ENCODE measurements at regions not wholly inside any gene's neighbourhood (a gene's known extent, or its start where the extent isn't known, plus 50 kb on each side); places are given as distances from the start of the nearest gene placed in this dataset.
A peak's percentile ranks its signal among the peaks of the same experiment; 100 is the strongest.

DNA sequence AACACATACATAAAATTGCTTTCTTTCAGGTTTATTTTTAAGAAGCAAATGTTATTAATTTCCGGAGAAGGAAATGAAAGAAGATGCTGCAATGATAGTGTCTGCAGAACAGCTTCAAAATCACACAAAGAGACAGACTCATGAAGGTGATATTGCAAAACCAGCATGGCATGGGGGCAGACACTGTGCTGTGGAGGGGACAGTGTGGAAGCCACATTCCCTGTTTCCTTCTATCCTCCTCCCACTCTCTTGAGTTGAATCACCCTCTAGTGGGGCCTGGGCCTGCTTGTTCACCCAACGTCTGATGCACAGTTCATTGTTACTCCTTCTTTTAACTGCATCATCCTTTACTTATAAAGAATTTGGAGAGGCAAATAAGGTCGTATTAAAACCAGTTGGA lies 104.0 kb upstream of the INSIG1 start:
- no peak overlapping the region for H3K27ac ChIP-seq
- TF ChIP-seq ZFX (IDR thresholded peaks at IDR 0.05) = no peak
- TF ChIP-seq, protein P1, sequence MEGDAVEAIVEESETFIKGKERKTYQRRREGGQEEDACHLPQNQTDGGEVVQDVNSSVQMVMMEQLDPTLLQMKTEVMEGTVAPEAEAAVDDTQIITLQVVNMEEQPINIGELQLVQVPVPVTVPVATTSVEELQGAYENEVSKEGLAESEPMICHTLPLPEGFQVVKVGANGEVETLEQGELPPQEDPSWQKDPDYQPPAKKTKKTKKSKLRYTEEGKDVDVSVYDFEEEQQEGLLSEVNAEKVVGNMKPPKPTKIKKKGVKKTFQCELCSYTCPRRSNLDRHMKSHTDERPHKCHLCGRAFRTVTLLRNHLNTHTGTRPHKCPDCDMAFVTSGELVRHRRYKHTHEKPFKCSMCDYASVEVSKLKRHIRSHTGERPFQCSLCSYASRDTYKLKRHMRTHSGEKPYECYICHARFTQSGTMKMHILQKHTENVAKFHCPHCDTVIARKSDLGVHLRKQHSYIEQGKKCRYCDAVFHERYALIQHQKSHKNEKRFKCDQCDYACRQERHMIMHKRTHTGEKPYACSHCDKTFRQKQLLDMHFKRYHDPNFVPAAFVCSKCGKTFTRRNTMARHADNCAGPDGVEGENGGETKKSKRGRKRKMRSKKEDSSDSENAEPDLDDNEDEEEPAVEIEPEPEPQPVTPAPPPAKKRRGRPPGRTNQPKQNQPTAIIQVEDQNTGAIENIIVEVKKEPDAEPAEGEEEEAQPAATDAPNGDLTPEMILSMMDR (conservative IDR thresholded peaks at IDR 0.05) = no peak

DNA sequence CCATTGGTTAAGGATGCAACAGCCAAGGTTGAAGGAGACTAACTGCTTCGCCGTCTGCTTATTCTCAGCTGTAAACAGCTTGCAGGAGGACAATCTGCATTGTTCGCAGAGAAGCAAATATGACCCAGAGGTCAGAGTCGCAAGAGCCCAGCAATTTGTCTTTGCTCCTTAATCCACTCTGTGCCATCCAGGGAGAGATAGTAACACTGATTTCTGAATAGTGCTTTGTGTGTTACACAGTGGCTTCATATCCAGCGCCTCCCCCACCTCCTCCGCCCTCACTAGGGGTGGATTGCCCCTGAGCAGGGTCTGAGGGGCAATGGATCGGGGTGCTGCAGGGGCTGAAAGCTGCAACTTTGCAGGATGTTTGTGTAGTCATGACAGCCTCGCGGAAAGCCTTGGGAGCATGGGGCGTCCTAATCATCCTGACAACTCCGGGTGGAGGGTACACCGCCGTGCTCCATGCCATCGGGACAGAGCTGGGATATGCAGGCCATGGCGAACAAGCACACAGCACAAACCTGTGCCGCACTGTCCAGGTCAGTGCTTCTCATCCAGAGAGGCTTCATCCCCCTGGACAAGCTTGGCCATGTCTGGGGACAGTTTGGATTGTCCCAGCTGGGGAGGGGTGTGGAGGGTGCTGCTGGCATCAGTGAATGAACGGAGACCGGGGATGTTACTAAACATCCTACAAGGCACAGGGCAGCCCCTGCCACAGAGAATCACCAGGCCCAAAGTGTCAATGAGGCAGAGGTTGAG lies 103.1 kb upstream of the INSIG1 start:
- TF ChIP-seq, protein P1 (conservative IDR thresholded peaks at IDR 0.05) = no peak
- TF ChIP-seq ZFX (IDR thresholded peaks at IDR 0.05) = no peak
- H3K27ac ChIP-seq = no peak overlapping the region

DNA sequence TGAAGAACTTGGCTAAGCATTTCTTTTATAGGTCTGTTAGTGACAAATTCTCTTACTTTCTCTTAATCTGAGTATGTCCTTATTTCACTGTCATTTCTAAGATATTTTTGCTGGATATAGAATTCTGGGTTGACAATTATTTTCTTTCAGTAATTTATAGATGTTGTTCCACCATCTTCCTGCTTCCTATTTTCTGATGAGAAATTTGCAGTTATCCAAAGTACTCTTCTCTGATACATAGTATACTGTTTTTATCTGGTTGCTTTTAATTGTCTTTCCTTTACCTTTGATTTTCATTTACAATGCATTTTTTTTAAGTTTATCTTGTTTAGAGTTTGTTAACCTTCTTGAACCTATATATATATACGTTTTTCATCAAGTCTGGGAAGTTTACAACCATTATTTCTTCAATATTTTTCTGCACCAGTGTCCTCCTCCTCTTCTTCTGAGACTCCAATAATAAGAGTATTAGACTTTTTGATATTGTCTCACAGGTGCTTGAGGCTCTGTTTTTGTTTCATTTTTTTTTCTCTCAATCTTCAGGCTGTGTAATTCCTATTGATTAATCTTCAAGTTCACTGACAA lies 101.6 kb upstream of the INSIG1 start:
- no peak overlapping the region for H3K27ac ChIP-seq
- TF ChIP-seq, protein P1 (conservative IDR thresholded peaks at IDR 0.05) = no peak
- no peak for TF ChIP-seq ZFX (IDR thresholded peaks at IDR 0.05)

DNA sequence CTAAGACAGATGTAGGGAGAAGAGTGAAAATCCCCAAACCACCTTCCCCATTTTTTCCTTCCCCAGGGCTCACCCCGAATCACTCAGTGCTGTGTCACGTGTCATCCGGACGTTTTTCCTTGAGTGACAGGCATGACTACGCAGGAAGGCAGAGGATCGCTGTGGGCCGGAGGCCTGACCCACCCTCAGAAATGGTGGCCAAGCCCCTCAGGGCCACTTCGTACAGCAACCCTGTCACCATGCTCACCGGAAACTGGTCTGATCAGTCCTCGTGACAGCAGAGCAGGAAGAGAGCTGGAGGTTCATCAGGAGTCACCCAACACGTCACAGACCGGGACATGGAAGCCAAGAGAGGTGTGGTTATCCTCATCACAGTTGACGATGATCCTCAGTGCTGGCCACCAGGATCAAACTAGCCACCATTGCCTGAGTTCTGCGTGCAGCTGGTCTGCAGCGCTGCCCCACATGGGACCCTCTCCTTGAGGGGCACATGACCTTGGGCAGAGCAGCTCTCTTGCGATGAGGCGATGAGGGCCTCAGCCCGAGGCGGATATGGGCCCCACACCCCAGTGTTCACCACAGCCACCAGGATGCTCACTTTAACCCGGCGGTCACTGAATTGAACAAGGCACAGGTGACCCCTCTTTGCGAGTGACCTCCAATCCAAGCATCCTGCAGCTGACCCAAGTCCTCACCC lies 99.3 kb upstream of the INSIG1 start:
- TF ChIP-seq, protein P1 (conservative IDR thresholded peaks at IDR 0.05) = no peak
- TF ChIP-seq ZFX (IDR thresholded peaks at IDR 0.05) = no peak
- peak overlapping the region; percentile 4 for H3K27ac ChIP-seq

DNA sequence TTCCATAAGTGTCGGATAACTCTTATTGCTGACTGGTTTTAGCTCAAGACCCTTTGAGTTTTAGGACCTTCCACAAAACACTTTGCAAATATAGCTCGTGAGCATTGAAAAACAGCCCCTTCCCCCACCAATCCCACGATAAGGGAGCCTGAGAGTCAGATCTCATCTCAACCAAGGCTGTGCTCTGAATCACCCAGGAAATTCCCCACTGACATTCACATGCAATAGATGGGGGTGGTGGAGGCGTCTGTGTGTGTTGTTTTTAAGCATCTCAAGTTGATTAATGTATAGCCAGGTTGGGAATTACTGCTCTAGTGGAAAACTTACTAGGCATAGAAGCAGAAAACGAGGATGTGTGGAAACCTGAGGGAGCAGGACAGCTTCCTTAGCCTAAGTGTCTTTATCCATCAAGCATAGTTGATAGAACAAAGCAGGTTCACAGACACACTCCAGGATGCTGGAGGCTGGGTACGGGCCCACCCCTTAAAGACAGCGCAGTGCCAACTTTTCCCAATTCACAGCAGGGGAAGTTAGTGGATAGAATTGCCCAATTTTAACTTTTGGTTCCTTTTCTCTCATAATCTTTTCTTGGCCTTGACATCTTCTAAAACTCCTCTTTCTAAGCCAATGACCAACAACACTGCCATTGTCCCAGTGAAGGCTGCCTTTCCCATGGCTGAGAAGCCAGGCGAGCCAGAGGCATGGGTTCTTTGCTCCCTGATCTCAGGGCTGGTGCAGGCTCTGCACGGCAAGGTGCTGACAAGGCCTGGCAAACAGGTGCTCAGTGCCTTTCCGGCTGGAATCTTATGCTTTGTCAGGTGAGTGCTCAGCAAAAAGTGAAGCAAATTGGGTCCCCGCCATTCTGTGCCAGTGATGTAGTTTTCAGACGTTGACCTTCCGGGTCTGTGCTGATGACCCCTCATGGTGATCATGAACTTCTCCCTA lies 98.5 kb upstream of the INSIG1 start:
- H3K27ac ChIP-seq = peak overlapping the region; percentile 60
- no peak for TF ChIP-seq ZFX (IDR thresholded peaks at IDR 0.05)
- TF ChIP-seq, protein P1 (conservative IDR thresholded peaks at IDR 0.05) = no peak

DNA sequence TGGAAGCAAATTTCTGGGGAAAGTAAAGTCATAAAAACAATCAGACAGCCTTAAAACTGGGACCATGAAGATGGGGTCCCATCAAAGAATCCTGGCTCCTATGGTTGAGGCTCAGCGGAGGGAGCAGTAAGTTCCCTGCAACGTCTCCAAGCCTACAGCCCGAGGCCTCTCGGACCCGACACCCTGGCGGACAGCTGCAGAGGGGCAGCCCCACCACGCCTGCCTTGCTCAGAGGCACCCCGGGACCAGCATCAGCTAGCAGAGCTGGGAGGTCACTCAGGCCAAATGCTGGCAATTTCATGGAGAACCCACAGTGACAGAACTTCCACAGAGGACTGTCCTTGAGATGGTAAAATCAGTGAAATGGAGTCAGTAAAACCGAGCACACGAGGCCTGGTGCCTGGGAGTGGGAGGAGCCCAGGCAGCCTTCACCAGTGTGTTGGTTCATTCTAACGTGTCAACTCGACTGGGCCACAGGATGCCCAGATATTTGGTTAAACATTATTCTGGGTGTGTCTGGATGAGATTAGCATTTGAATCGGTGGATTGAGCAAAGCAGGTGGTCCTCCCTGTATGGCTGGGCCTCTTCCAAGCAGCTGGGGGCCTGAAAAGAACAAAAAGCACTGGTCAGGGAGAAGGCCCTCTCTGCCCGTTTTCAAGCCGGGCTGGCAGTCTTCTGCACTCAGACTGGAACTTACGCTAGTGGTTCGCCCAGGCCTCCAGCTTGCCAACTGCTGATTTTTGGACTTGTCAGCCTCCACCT lies 96.2 kb upstream of the INSIG1 start:
- TF ChIP-seq ZFX (IDR thresholded peaks at IDR 0.05) = no peak
- TF ChIP-seq, protein P1 (conservative IDR thresholded peaks at IDR 0.05) = no peak
- H3K27ac ChIP-seq = no peak overlapping the region
